Spleen (tissue), 11 donors: ENCODE measurements at regions not wholly inside any gene's neighbourhood (a gene's known extent, or its start where the extent isn't known, plus 50 kb on each side); places are given as distances from the start of the nearest gene placed in this dataset.

Source experiments
- DNase-seq: peaks from one replicate; pipeline ENCODE4 v3.0.0-alpha.2; 2020
- H3K27ac ChIP-seq, 8 donors: fragments of 200-600 bp; sonication (generic) in 7 of 8; 1 replicate in 4 of 8; 2 replicates in 4 of 8; pipeline versions ENCODE4 v1.5.0 to v1.8.0; 2016 to 2021; ENCODE audit warnings: inconsistent platforms in 4 of 8, mild to moderate bottlenecking in 4 of 8, moderate library complexity in 1 of 8
- H3K27me3 ChIP-seq, 7 donors: fragments of 200-600 bp; sonication (generic) in 6 of 7; replicated peaks in 1 of 7; 1 replicate in 4 of 7; 2 replicates in 3 of 7; pipeline versions ENCODE4 v1.5.0 to v1.8.0; 2016 to 2021; ENCODE audit warnings: inconsistent platforms in 3 of 7, mild to moderate bottlenecking in 1 of 7
- H3K36me3 ChIP-seq, 6 donors: fragments of 200-600 bp; sonication (generic) in 5 of 6; 1 replicate in 4 of 6; 2 replicates in 2 of 6; pipeline versions ENCODE4 v1.5.0 to v1.8.0; 2016 to 2021; ENCODE audit warnings: inconsistent platforms in 2 of 6
- H3K4me1 ChIP-seq, 6 donors: fragments of 200-600 bp; sonication (generic) in 5 of 6; 1 replicate in 3 of 6; 2 replicates in 3 of 6; pipeline versions ENCODE4 v1.5.0 to v1.8.0; 2016 to 2021; ENCODE audit warnings: inconsistent platforms in 3 of 6
- H3K4me3 ChIP-seq, 8 donors: fragments of 200-600 bp; sonication (generic) in 7 of 8; 1 replicate in 4 of 8; 2 replicates in 4 of 8; pipeline versions ENCODE4 v1.5.0 to v1.8.0; 2016 to 2021; ENCODE audit warnings: inconsistent platforms in 4 of 8, mild to moderate bottlenecking in 4 of 8, moderate library complexity in 2 of 8
- H3K9me3 ChIP-seq, 8 donors: fragments of 200-600 bp; sonication (generic) in 7 of 8; 1 replicate in 4 of 8; 2 replicates in 4 of 8; pipeline versions ENCODE4 v1.5.0 to v1.8.0; 2016 to 2021; ENCODE audit warnings: inconsistent platforms in 4 of 8
- CTCF ChIP-seq, 11 experiments: fragments of 200-600 bp in 7 of 11; fragments of 450-650 bp in 4 of 11; sonication (generic) in 4 of 11; IDR thresholded peaks in 8 of 11; conservative IDR thresholded peaks in 3 of 11; 1 replicate in 7 of 11; 2 replicates in 4 of 11; pipeline versions ENCODE4 v1.4.0 to v1.8.0; 2016 to 2021; ENCODE audit warnings: antibody characterized with exemption in 11 of 11, inconsistent platforms in 4 of 11, mild to moderate bottlenecking in 1 of 11
- POLR2A ChIP-seq, 3 donors: fragments of 450-650 bp; IDR thresholded peaks; one replicate each; pipeline ENCODE4 v1.5.1; 2017; ENCODE audit warnings: antibody characterized with exemption in 3 of 3, mild to moderate bottlenecking in 1 of 3
- POLR2AphosphoS5 ChIP-seq, 3 donors: sonication (generic); formaldehyde crosslinking; IDR thresholded peaks; one replicate each; pipeline ENCODE4 v1.5.1; 2017; ENCODE audit warnings: antibody characterized with exemption in 3 of 3
- WGBS, 5 donors: extraction: QIAGEN DNeasy Blood & Tissue Kit in 3 of 5; methylation state at CpG; one replicate each; pipeline versions ENCODE4 v1.1.5 to v1.1.7; 2013 to 2018; 5-methylcytosine and 5-hydroxymethylcytosine counted together
- intact Hi-C: fragments of 100-400 bp; cut with DNase I; formaldehyde crosslinking; loops from one replicate; pipeline ENCODE4 v1.15.0; 2023; ENCODE audit warnings: low total_unique reads
- donor health status: healthy with polysubstance abuse.
- donor health status: DM: no; HTN: no; CAD: no; lungs with moderate emphysema.
- donor health status: DM: no; HTN: no; CAD: no.
- donor health status: Bipolar disorder and iron deficiency.
- donor health status: healthy.
- donor health status: DM: no; HTN: no; CAD: no.
- donor health status: DM: yes; HTN: yes; CAD: no.

- no peaks in the 10 kb centered on the region for H3K4me1 ChIP-seq
- H3K4me3 ChIP-seq, result no peak overlapping the region
- no peak overlapping the region for H3K27ac ChIP-seq
- no peak for DNase-seq
- TF ChIP-seq CTCF (IDR thresholded peaks at IDR 0.05 in 8 of 11, conservative IDR thresholded peaks at IDR 0.05 in 3 of 11) (no peak), POLR2AphosphoS5 (IDR thresholded peaks at IDR 0.05) (no peak), POLR2A (IDR thresholded peaks at IDR 0.05) (no peak)
- H3K9me3 ChIP-seq, result no peaks in the 10 kb centered on the region
- 74 to 92% (median 85%) methylated on average over 4 of the region's 4 CpGs for WGBS, 5 donors
- H3K27me3 ChIP-seq, result no peaks in the 10 kb centered on the region
- intact Hi-C loops, result no loop called here
- no peaks in the 10 kb centered on the region for H3K36me3 ChIP-seq
Measured at GRCh38 chr20:16189371-16189770, 383.9 kb downstream of the KIF16B start.

DNA sequence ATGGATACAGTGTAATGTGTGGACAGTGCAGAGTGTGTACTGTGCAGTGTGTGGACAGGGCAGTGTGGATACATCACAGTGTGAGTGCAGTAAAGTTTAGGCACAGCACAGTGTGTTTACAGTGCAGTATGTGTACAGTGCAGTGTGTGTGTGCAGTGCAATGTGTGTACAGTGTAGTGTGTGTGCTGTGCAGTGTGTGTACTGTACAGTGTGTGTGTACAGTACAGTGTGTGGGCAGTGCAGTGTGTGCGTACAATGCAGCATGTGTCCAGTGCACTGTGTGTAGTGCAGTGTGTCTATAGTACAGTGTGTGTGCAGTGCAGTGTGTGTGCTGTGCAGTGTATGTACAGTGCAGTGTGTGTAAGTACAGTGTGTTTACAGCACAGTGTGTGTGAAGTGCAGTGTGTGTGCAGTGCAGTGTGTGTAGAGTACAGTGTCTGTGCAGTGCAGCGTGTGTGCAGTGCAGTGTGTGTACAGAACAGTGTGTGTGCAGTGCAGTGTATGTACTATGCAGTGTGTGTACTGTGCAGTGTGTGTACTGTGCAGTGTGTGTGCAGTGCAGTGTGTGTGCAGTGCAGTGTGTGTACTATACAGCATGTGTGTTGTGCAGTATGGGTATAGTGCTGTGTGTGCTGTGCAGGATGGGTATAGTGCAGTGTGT is 385.2 kb downstream of the KIF16B start:
- Histone ChIP-seq H3K27me3 (no peaks in the 10 kb centered on the region), H3K9me3 (no peaks in the 10 kb centered on the region), H3K4me3 (no peak overlapping the region), H3K4me1 (no peaks in the 10 kb centered on the region), H3K27ac (no peak overlapping the region), H3K36me3 (no peaks in the 10 kb centered on the region)
- TF ChIP-seq POLR2AphosphoS5 (IDR thresholded peaks at IDR 0.05), result no peak
- no peak for TF ChIP-seq CTCF (IDR thresholded peaks at IDR 0.05 in 8 of 11, conservative IDR thresholded peaks at IDR 0.05 in 3 of 11)
- no peak for TF ChIP-seq POLR2A (IDR thresholded peaks at IDR 0.05)
- intact Hi-C loops, result no loop called here
- no peak for DNase-seq
- WGBS, 5 donors, result 88 to 94% (median 92%) methylated on average over 2 of the region's 2 CpGs

DNA sequence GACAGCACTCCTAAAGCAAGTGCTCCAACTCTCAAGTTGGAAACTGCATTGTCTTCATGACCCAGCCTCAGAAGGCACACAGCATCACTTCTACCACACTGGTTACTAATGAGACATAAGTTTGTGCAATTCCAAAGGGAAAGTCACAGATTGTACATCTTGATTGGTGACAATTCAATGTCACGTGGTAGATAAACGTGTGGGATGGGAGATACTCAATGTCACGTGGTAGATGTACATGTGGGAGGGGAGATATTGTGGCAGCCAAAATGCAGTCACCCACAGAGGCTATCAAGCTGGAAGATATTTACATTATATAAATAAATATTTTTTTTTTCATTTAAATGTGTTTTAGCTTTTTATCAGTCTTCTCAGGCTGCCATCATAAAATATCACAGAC is 393.3 kb downstream of the KIF16B start:
- H3K4me1 ChIP-seq, result peaks cover 0 to 9% (median 0%) of the 10 kb centered on the region in 6 donors
- no peak for DNase-seq
- no peaks in the 10 kb centered on the region for H3K27me3 ChIP-seq
- peaks cover 0 to 11% (median 2%) of the 10 kb centered on the region in 8 donors for H3K9me3 ChIP-seq
- H3K36me3 ChIP-seq, result no peaks in the 10 kb centered on the region
- H3K4me3 ChIP-seq, result no peak overlapping the region
- intact Hi-C loops, result no loop called here
- WGBS, 5 donors, result 80 to 89% (median 86%) methylated on average over 3 of the region's 3 CpGs
- H3K27ac ChIP-seq, result no peak overlapping the region
- no peak for TF ChIP-seq POLR2AphosphoS5 (IDR thresholded peaks at IDR 0.05)
- no peak for TF ChIP-seq POLR2A (IDR thresholded peaks at IDR 0.05)

DNA sequence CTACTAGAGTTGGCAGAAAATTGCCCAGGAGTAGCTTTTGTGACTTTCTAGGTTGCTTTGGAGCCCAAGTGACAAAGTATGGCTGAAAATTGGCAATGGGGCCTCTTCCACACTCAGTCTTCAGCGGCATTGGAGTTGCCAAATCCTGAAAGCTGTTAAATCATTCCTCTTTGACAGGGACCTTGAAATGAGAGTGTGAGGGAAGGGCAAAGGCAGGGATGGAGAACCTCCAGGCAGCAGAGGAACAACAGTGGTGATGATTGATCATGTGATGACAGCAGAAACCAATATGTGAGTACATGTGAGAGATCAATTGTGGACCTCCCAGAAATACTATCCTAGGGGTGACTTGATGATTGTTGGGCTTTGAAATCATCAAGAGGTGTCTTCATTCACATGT is 393.9 kb downstream of the KIF16B start:
- Histone ChIP-seq H3K9me3 (peaks cover 0 to 11% (median 2%) of the 10 kb centered on the region in 8 donors), H3K4me1 (peaks cover 0 to 9% (median 0%) of the 10 kb centered on the region in 6 donors), H3K27me3 (no peaks in the 10 kb centered on the region), H3K36me3 (no peaks in the 10 kb centered on the region), H3K27ac (no peak overlapping the region), H3K4me3 (no peak overlapping the region)
- 33 to 78% (median 43%) methylated on average over 1 of the region's 1 CpG for WGBS, 5 donors
- intact Hi-C loops, result no loop called here
- no peak for TF ChIP-seq CTCF (IDR thresholded peaks at IDR 0.05 in 8 of 11, conservative IDR thresholded peaks at IDR 0.05 in 3 of 11)
- TF ChIP-seq POLR2A (IDR thresholded peaks at IDR 0.05), result no peak
- TF ChIP-seq POLR2AphosphoS5 (IDR thresholded peaks at IDR 0.05), result no peak
- DNase-seq, result no peak
